ENCODE measurements at regions not wholly inside any gene's neighbourhood (a gene's known extent, or its start where the extent isn't known, plus 50 kb on each side); places are given as distances from the start of the nearest gene placed in this dataset.

GRCh38 chr11:107172996-107173395 is 154.7 kb upstream of the GUCY1A2 start:
- H3K4me3 Mint-ChIP-seq, result no peak overlapping the region
- ChIA-PET CTCF (no interaction called here), POLR2A (no interaction called here)
- no peaks in the 10 kb centered on the region for H3K36me3 ChIP-seq (ENCODE audit: control insufficient read depth in 2 of 2, extremely low read depth in 1 of 2, insufficient read depth in 1 of 2, low read length in 1 of 2)
- no peaks in the 10 kb centered on the region for H3K4me1 ChIP-seq (ENCODE audit: control insufficient read depth in 1 of 2, extremely low read depth in 1 of 2, insufficient read depth in 2 of 2, low read length in 2 of 2)
- no peaks in the 10 kb centered on the region for H3K27me3 ChIP-seq (replicated peaks in 1 of 2; ENCODE audit: control insufficient read depth in 2 of 2, extremely low read depth in 1 of 2, insufficient read depth in 2 of 2, low read length in 1 of 2)
- H3K27me3 Mint-ChIP-seq, result no peaks in the 10 kb centered on the region
- DNase-seq, result no peak
- no peaks in the 10 kb centered on the region for H3K36me3 Mint-ChIP-seq
- no peaks in the 10 kb centered on the region for H3K9me3 ChIP-seq
- H3K4me3 ChIP-seq (ENCODE audit: control insufficient read depth in 1 of 2, extremely low read depth in 1 of 2, low read length in 1 of 2), result no peak overlapping the region
- H3K27ac ChIP-seq (ENCODE audit: low read length), result no peak overlapping the region
- H3K9me3 Mint-ChIP-seq, result peaks cover 9 to 15% (median 14%) of the 10 kb centered on the region in 3 donors
- H3K4me1 Mint-ChIP-seq, result no peaks in the 10 kb centered on the region
- no CpG with 5 or more reads among the region's 2 CpGs for WGBS (ENCODE audit: insufficient coverage)
- no peak for ATAC-seq (replicated peaks in 1 of 4)
- no peak overlapping the region for H3K27ac Mint-ChIP-seq

- Mint-ChIP-seq H3K4me3 (no peak overlapping the region), H3K9me3 (peaks cover 0 to 8% (median 5%) of the 10 kb centered on the region in 3 donors), H3K4me1 (no peaks in the 10 kb centered on the region), H3K36me3 (no peaks in the 10 kb centered on the region), H3K27ac (no peak overlapping the region), H3K27me3 (no peaks in the 10 kb centered on the region)
- no peaks in the 10 kb centered on the region for H3K9me3 ChIP-seq
- WGBS (ENCODE audit: insufficient coverage), result 67% methylated on average over 1 of the region's 1 CpG
- no peaks in the 10 kb centered on the region for H3K36me3 ChIP-seq (ENCODE audit: control insufficient read depth in 2 of 2, extremely low read depth in 1 of 2, insufficient read depth in 1 of 2, low read length in 1 of 2)
- no peaks in the 10 kb centered on the region for H3K4me1 ChIP-seq (ENCODE audit: control insufficient read depth in 1 of 2, extremely low read depth in 1 of 2, insufficient read depth in 2 of 2, low read length in 2 of 2)
- DNase-seq, result no peak
- POLR2A ChIA-PET, result no interaction called here
- no peaks in the 10 kb centered on the region for H3K27me3 ChIP-seq (replicated peaks in 1 of 2; ENCODE audit: control insufficient read depth in 2 of 2, extremely low read depth in 1 of 2, insufficient read depth in 2 of 2, low read length in 1 of 2)
- H3K4me3 ChIP-seq (ENCODE audit: control insufficient read depth in 1 of 2, extremely low read depth in 1 of 2, low read length in 1 of 2), result no peak overlapping the region
- no peak for ATAC-seq (replicated peaks in 1 of 4)
- H3K27ac ChIP-seq (ENCODE audit: low read length), result no peak overlapping the region
- CTCF ChIA-PET, result no interaction called here
Measured at GRCh38 chr11:107157809-107158187, 139.5 kb upstream of the GUCY1A2 start.

GRCh38 chr11:107157146-107157808 is 139.0 kb upstream of the GUCY1A2 start:
- CTCF ChIA-PET, result interaction anchor here in 1 of 2 donors (0.9 kb wide), 1 partner anchor 16 kb away, joined by 3 read pairs; no protein-coding TSS in a partner anchor

GRCh38 chr11:107151579-107151978 is 133.3 kb upstream of the GUCY1A2 start:
- no peaks in the 10 kb centered on the region for H3K36me3 ChIP-seq (ENCODE audit: control insufficient read depth in 2 of 2, extremely low read depth in 1 of 2, insufficient read depth in 1 of 2, low read length in 1 of 2)
- H3K4me1 Mint-ChIP-seq, result no peaks in the 10 kb centered on the region
- no peak overlapping the region for H3K27ac ChIP-seq (ENCODE audit: low read length)
- no peaks in the 10 kb centered on the region for H3K27me3 Mint-ChIP-seq
- no peaks in the 10 kb centered on the region for H3K4me1 ChIP-seq (ENCODE audit: control insufficient read depth in 1 of 2, extremely low read depth in 1 of 2, insufficient read depth in 2 of 2, low read length in 2 of 2)
- no peaks in the 10 kb centered on the region for H3K9me3 ChIP-seq
- ChIA-PET POLR2A (no interaction called here), CTCF (interaction anchor here in 1 of 2 donors (0.7 kb wide), 1 partner anchor 302 kb away, joined by 3 read pairs; no protein-coding TSS in a partner anchor)
- no peaks in the 10 kb centered on the region for H3K27me3 ChIP-seq (replicated peaks in 1 of 2; ENCODE audit: control insufficient read depth in 2 of 2, extremely low read depth in 1 of 2, insufficient read depth in 2 of 2, low read length in 1 of 2)
- no peak overlapping the region for H3K4me3 Mint-ChIP-seq
- H3K4me3 ChIP-seq (ENCODE audit: control insufficient read depth in 1 of 2, extremely low read depth in 1 of 2, low read length in 1 of 2), result no peak overlapping the region
- peaks cover 0 to 3% (median 3%) of the 10 kb centered on the region in 3 donors for H3K9me3 Mint-ChIP-seq
- DNase-seq (no peak), ATAC-seq (replicated peaks in 1 of 4) (no peak)
- H3K36me3 Mint-ChIP-seq, result no peaks in the 10 kb centered on the region
- no peak overlapping the region for H3K27ac Mint-ChIP-seq

More at GRCh38 chr11:107157146-107157808, 139.0 kb upstream of the GUCY1A2 start:
- ATAC-seq (replicated peaks in 1 of 4) (no peak), DNase-seq (no peak)
- H3K27me3 Mint-ChIP-seq, result no peaks in the 10 kb centered on the region
- no peak overlapping the region for H3K27ac ChIP-seq (ENCODE audit: low read length)
- no peaks in the 10 kb centered on the region for H3K36me3 Mint-ChIP-seq
- no peak overlapping the region for H3K4me3 Mint-ChIP-seq
- H3K27me3 ChIP-seq (replicated peaks in 1 of 2; ENCODE audit: control insufficient read depth in 2 of 2, extremely low read depth in 1 of 2, insufficient read depth in 2 of 2, low read length in 1 of 2), result no peaks in the 10 kb centered on the region
- H3K27ac Mint-ChIP-seq, result no peak overlapping the region
- no peaks in the 10 kb centered on the region for H3K36me3 ChIP-seq (ENCODE audit: control insufficient read depth in 2 of 2, extremely low read depth in 1 of 2, insufficient read depth in 1 of 2, low read length in 1 of 2)
- H3K4me3 ChIP-seq (ENCODE audit: control insufficient read depth in 1 of 2, extremely low read depth in 1 of 2, low read length in 1 of 2), result no peak overlapping the region
- H3K4me1 Mint-ChIP-seq, result no peaks in the 10 kb centered on the region
- POLR2A ChIA-PET, result no interaction called here
- no peaks in the 10 kb centered on the region for H3K9me3 ChIP-seq
- H3K9me3 Mint-ChIP-seq, result peaks cover 0 to 8% (median 5%) of the 10 kb centered on the region in 3 donors
- 92% methylated on average over 2 of the region's 3 CpGs for WGBS (ENCODE audit: insufficient coverage)
- no peaks in the 10 kb centered on the region for H3K4me1 ChIP-seq (ENCODE audit: control insufficient read depth in 1 of 2, extremely low read depth in 1 of 2, insufficient read depth in 2 of 2, low read length in 2 of 2)

- Histone ChIP-seq H3K9me3 (no peaks in the 10 kb centered on the region), H3K36me3 (ENCODE audit: control insufficient read depth in 2 of 2, extremely low read depth in 1 of 2, insufficient read depth in 1 of 2, low read length in 1 of 2) (no peaks in the 10 kb centered on the region), H3K4me1 (ENCODE audit: control insufficient read depth in 1 of 2, extremely low read depth in 1 of 2, insufficient read depth in 2 of 2, low read length in 2 of 2) (no peaks in the 10 kb centered on the region), H3K27me3 (replicated peaks in 1 of 2; ENCODE audit: control insufficient read depth in 2 of 2, extremely low read depth in 1 of 2, insufficient read depth in 2 of 2, low read length in 1 of 2) (no peaks in the 10 kb centered on the region), H3K27ac (ENCODE audit: low read length) (no peak overlapping the region), H3K4me3 (ENCODE audit: control insufficient read depth in 1 of 2, extremely low read depth in 1 of 2, low read length in 1 of 2) (no peak overlapping the region)
- Mint-ChIP-seq H3K9me3 (peaks cover 0 to 3% (median 3%) of the 10 kb centered on the region in 3 donors), H3K4me3 (no peak overlapping the region), H3K27me3 (no peaks in the 10 kb centered on the region), H3K4me1 (no peaks in the 10 kb centered on the region), H3K36me3 (no peaks in the 10 kb centered on the region), H3K27ac (no peak overlapping the region)
- CTCF ChIA-PET, result no interaction called here
- no CpG with 5 or more reads among the region's 2 CpGs for WGBS (ENCODE audit: insufficient coverage)
- DNase-seq, result no peak
- POLR2A ChIA-PET, result no interaction called here
- no peak for ATAC-seq (replicated peaks in 1 of 4)
Measured at GRCh38 chr11:107151158-107151557, 132.9 kb upstream of the GUCY1A2 start.

GRCh38 chr11:107140983-107141382 is 122.7 kb upstream of the GUCY1A2 start:
- DNase-seq, result no peak
- Mint-ChIP-seq H3K27ac (no peak overlapping the region), H3K36me3 (no peaks in the 10 kb centered on the region), H3K27me3 (no peaks in the 10 kb centered on the region), H3K4me1 (no peaks in the 10 kb centered on the region), H3K9me3 (peaks cover 4 to 8% (median 6%) of the 10 kb centered on the region in 3 donors), H3K4me3 (no peak overlapping the region)
- WGBS (ENCODE audit: insufficient coverage), result 75% methylated on average over 2 of the region's 3 CpGs
- no peak overlapping the region for H3K4me3 ChIP-seq (ENCODE audit: control insufficient read depth in 1 of 2, extremely low read depth in 1 of 2, low read length in 1 of 2)
- no peak overlapping the region for H3K27ac ChIP-seq (ENCODE audit: low read length)
- CTCF ChIA-PET, result interaction anchor here in 1 of 2 donors (1.0 kb wide), 1 partner anchor 16 kb away, joined by 3 read pairs; no protein-coding TSS in a partner anchor
- no peaks in the 10 kb centered on the region for H3K36me3 ChIP-seq (ENCODE audit: control insufficient read depth in 2 of 2, extremely low read depth in 1 of 2, insufficient read depth in 1 of 2, low read length in 1 of 2)
- POLR2A ChIA-PET, result no interaction called here
- H3K27me3 ChIP-seq (replicated peaks in 1 of 2; ENCODE audit: control insufficient read depth in 2 of 2, extremely low read depth in 1 of 2, insufficient read depth in 2 of 2, low read length in 1 of 2), result no peaks in the 10 kb centered on the region
- no peaks in the 10 kb centered on the region for H3K9me3 ChIP-seq
- no peaks in the 10 kb centered on the region for H3K4me1 ChIP-seq (ENCODE audit: control insufficient read depth in 1 of 2, extremely low read depth in 1 of 2, insufficient read depth in 2 of 2, low read length in 2 of 2)
- ATAC-seq (replicated peaks in 1 of 4), result no peak

- H3K27me3 Mint-ChIP-seq, result no peaks in the 10 kb centered on the region
- peaks cover 9 to 15% (median 12%) of the 10 kb centered on the region in 3 donors for H3K9me3 Mint-ChIP-seq
- ChIA-PET POLR2A (no interaction called here), CTCF (no interaction called here)
- Histone ChIP-seq H3K27ac (ENCODE audit: low read length) (no peak overlapping the region), H3K36me3 (ENCODE audit: control insufficient read depth in 2 of 2, extremely low read depth in 1 of 2, insufficient read depth in 1 of 2, low read length in 1 of 2) (no peaks in the 10 kb centered on the region), H3K4me1 (ENCODE audit: control insufficient read depth in 1 of 2, extremely low read depth in 1 of 2, insufficient read depth in 2 of 2, low read length in 2 of 2) (no peaks in the 10 kb centered on the region), H3K4me3 (ENCODE audit: control insufficient read depth in 1 of 2, extremely low read depth in 1 of 2, low read length in 1 of 2) (no peak overlapping the region), H3K27me3 (replicated peaks in 1 of 2; ENCODE audit: control insufficient read depth in 2 of 2, extremely low read depth in 1 of 2, insufficient read depth in 2 of 2, low read length in 1 of 2) (no peaks in the 10 kb centered on the region), H3K9me3 (no peaks in the 10 kb centered on the region)
- 83% methylated on average over 1 of the region's 4 CpGs for WGBS (ENCODE audit: insufficient coverage)
- no peak overlapping the region for H3K27ac Mint-ChIP-seq
- DNase-seq, result no peak
- no peaks in the 10 kb centered on the region for H3K36me3 Mint-ChIP-seq
- H3K4me3 Mint-ChIP-seq, result no peak overlapping the region
- no peak for ATAC-seq (replicated peaks in 1 of 4)
- no peaks in the 10 kb centered on the region for H3K4me1 Mint-ChIP-seq
Measured at GRCh38 chr11:107139396-107139795, 121.1 kb upstream of the GUCY1A2 start.
